ENCODE measurements at regions not wholly inside any gene's neighbourhood (a gene's known extent, or its start where the extent isn't known, plus 50 kb on each side); places are given as distances from the start of the nearest gene placed in this dataset.

DNA sequence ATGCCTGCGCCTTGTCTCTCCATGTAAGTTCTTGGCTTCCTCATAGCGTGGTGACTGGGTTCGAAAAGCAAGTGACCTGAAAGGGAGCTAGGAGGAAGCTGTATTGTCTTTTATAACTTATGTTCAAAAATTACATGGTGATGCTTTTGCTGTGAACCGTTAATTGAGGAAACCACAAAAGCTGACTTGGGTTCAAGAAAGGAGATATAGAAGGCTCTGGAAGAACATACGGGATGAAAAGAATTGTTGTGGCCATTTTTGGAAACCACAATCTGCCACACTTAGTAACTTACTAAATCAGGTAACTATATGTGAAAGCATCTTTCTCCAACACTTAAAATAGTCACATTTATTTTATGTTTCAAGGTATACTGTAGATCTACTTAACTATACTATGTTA is 177.0 kb upstream of the RBMS1 start:
- TF ChIP-seq CTCF (IDR thresholded peaks at IDR 0.05; ENCODE audit: low read length) (no peak), EZH2 (IDR thresholded peaks at IDR 0.05; ENCODE audit: borderline replicate concordance, low read length) (no peak)
- Histone ChIP-seq H3K4me3 (ENCODE audit: low read depth, low read length, poor library complexity, severe bottlenecking) (no peak overlapping the region), H3K36me3 (ENCODE audit: insufficient read depth, low read length) (no peaks in the 10 kb centered on the region), H4K20me1 (ENCODE audit: insufficient read depth, low read length) (no peaks in the 10 kb centered on the region), H3K9me2 (ENCODE audit: low read depth, low read length) (no peaks in the 10 kb centered on the region), H3K9me3 (ENCODE audit: low read length) (no peaks in the 10 kb centered on the region), H3K4me1 (ENCODE audit: insufficient read depth, low read length, severe bottlenecking) (no peaks in the 10 kb centered on the region), H3K4me2 (ENCODE audit: low read length) (no peak overlapping the region), H3K9ac (ENCODE audit: low read length) (no peak overlapping the region), H3K27ac (ENCODE audit: low read depth, low read length, poor library complexity, severe bottlenecking) (no peak overlapping the region), H3K79me2 (ENCODE audit: insufficient read depth, low read length) (no peaks in the 10 kb centered on the region), H2AFZ (ENCODE audit: low read length) (no peak overlapping the region), H3K27me3 (ENCODE audit: insufficient read depth, low read length) (no peaks in the 10 kb centered on the region), H3F3A (ENCODE audit: insufficient read depth, low read length) (no peaks in the 10 kb centered on the region)

- Histone ChIP-seq H3K9me2 (ENCODE audit: low read depth, low read length) (no peaks in the 10 kb centered on the region), H3K27me3 (ENCODE audit: insufficient read depth, low read length) (no peaks in the 10 kb centered on the region), H3K4me3 (ENCODE audit: low read depth, low read length, poor library complexity, severe bottlenecking) (no peak overlapping the region), H3K9ac (ENCODE audit: low read length) (no peak overlapping the region), H3K4me1 (ENCODE audit: insufficient read depth, low read length, severe bottlenecking) (no peaks in the 10 kb centered on the region), H3K36me3 (ENCODE audit: insufficient read depth, low read length) (no peaks in the 10 kb centered on the region), H3F3A (ENCODE audit: insufficient read depth, low read length) (no peaks in the 10 kb centered on the region), H3K9me3 (ENCODE audit: low read length) (no peaks in the 10 kb centered on the region), H2AFZ (ENCODE audit: low read length) (no peak overlapping the region), H3K4me2 (ENCODE audit: low read length) (no peak overlapping the region), H4K20me1 (ENCODE audit: insufficient read depth, low read length) (no peaks in the 10 kb centered on the region), H3K27ac (ENCODE audit: low read depth, low read length, poor library complexity, severe bottlenecking) (no peak overlapping the region), H3K79me2 (ENCODE audit: insufficient read depth, low read length) (no peaks in the 10 kb centered on the region)
- TF ChIP-seq CTCF (IDR thresholded peaks at IDR 0.05; ENCODE audit: low read length) (no peak), EZH2 (IDR thresholded peaks at IDR 0.05; ENCODE audit: borderline replicate concordance, low read length) (no peak)
These were observed 178.6 kb upstream of the RBMS1 start for GRCh38 chr2:160672211-160672610.

DNA sequence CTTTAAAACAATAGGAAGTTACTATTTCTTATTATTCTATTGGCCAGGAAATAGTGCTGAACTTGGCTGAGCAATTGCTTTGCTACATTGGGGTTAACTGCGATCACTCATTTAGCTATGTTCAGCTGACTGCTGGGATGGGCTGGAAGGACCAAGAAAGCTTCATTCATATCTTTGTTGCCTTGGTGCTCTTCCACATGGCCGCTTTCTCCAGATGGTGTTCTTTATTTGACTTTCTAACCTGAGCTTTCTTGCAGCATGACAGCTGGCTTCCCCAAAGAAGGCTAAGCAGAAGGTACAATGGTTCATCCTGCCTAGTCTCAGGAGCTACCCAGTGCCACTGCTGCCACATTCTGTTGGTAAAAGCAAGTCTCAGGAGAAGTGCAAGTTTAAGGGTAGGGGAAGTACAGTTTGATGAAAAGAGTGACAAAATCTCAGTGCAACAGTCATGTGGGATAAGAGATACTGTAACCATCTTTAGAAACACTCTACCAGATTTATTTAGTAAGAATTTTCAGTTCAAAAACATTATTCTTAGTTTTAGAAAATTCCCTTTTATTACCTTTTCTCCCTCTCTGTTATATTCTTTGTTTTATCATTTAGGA is 180.6 kb upstream of the RBMS1 start:
- Histone ChIP-seq H3K9ac (ENCODE audit: low read length) (no peak overlapping the region), H3K4me3 (ENCODE audit: low read depth, low read length, poor library complexity, severe bottlenecking) (no peak overlapping the region), H3K36me3 (ENCODE audit: insufficient read depth, low read length) (no peaks in the 10 kb centered on the region), H3K4me2 (ENCODE audit: low read length) (no peak overlapping the region), H3K9me2 (ENCODE audit: low read depth, low read length) (no peaks in the 10 kb centered on the region), H3K4me1 (ENCODE audit: insufficient read depth, low read length, severe bottlenecking) (no peaks in the 10 kb centered on the region), H4K20me1 (ENCODE audit: insufficient read depth, low read length) (no peaks in the 10 kb centered on the region), H3K79me2 (ENCODE audit: insufficient read depth, low read length) (no peaks in the 10 kb centered on the region), H3F3A (ENCODE audit: insufficient read depth, low read length) (no peaks in the 10 kb centered on the region), H2AFZ (ENCODE audit: low read length) (no peak overlapping the region), H3K9me3 (ENCODE audit: low read length) (no peaks in the 10 kb centered on the region), H3K27me3 (ENCODE audit: insufficient read depth, low read length) (no peaks in the 10 kb centered on the region), H3K27ac (ENCODE audit: low read depth, low read length, poor library complexity, severe bottlenecking) (no peak overlapping the region)
- TF ChIP-seq EZH2 (IDR thresholded peaks at IDR 0.05; ENCODE audit: borderline replicate concordance, low read length) = no peak
- no peak for TF ChIP-seq CTCF (IDR thresholded peaks at IDR 0.05; ENCODE audit: low read length)
